ENCODE measurements at regions not wholly inside any gene's neighbourhood (a gene's known extent, or its start where the extent isn't known, plus 50 kb on each side); places are given as distances from the start of the nearest gene placed in this dataset.

GRCh38 chr2:88815282-88815681 lies 123.8 kb downstream of the RPIA start:
- Histone ChIP-seq H3K9me3 (replicated peaks in 1 of 2; ENCODE audit: control insufficient read depth in 1 of 2, insufficient read depth in 1 of 2, low read length in 2 of 2) (peaks cover 14 to 21% of the 10 kb centered on the region in 2 donors), H3K27me3 (ENCODE audit: control insufficient read depth in 2 of 2, insufficient read depth in 2 of 2, low read length in 2 of 2) (no peaks in the 10 kb centered on the region), H3K9ac (ENCODE audit: insufficient read depth, low read length, poor library complexity, severe bottlenecking) (no peak overlapping the region), H3K36me3 (replicated peaks in 1 of 2; ENCODE audit: control insufficient read depth in 1 of 2, insufficient read depth in 2 of 2, low read length in 2 of 2) (no peaks in the 10 kb centered on the region), H3K27ac (ENCODE audit: low read depth in 1 of 2, low read length in 2 of 2) (no peak overlapping the region), H3K79me2 (ENCODE audit: insufficient read depth, low read length) (no peaks in the 10 kb centered on the region), H3K4me1 (ENCODE audit: control insufficient read depth in 1 of 2, insufficient read depth in 2 of 2, low read length in 2 of 2) (no peaks in the 10 kb centered on the region), H3K4me2 (replicated peaks; ENCODE audit: extremely low read depth, low read length, poor library complexity, severe bottlenecking) (no peak overlapping the region), H3K4me3 (replicated peaks in 1 of 3; ENCODE audit: low read depth in 2 of 3, low read length in 3 of 3) (no peak overlapping the region), H4K20me1 (ENCODE audit: insufficient read depth, low read length) (no peaks in the 10 kb centered on the region), H2AFZ (ENCODE audit: insufficient read depth, low read depth, low read length, poor library complexity, severe bottlenecking) (no peak overlapping the region)
- Mint-ChIP-seq H3K36me3 (no peaks in the 10 kb centered on the region), H3K4me3 (no peak overlapping the region), H3K9me3 (peaks cover 21 to 44% (median 26%) of the 10 kb centered on the region in 7 donors), H3K4me1 (peaks cover 6% of the 10 kb centered on the region), H3K27ac (no peak overlapping the region), H3K27me3 (ENCODE audit: low read depth in 3 of 3) (peaks cover 0 to 2% (median 2%) of the 10 kb centered on the region in 3 donors)
- DNase-seq: no peak
- intact Hi-C loops (cut with micrococcal nuclease): no loop called here
- no peak for TF ChIP-seq CTCF (IDR thresholded peaks at IDR 0.05)

- peaks cover 21 to 44% (median 26%) of the 10 kb centered on the region in 7 donors for H3K9me3 Mint-ChIP-seq
- H3K4me3 Mint-ChIP-seq: no peak overlapping the region
Observed at GRCh38 chr2:88815697-88816096, 124.2 kb downstream of the RPIA start.

More at GRCh38 chr2:88815697-88816096, 124.2 kb downstream of the RPIA start:
- no peak overlapping the region for H3K27ac Mint-ChIP-seq
- peaks cover 6% of the 10 kb centered on the region for H3K4me1 Mint-ChIP-seq
- H2AFZ ChIP-seq (ENCODE audit: insufficient read depth, low read depth, low read length, poor library complexity, severe bottlenecking): no peak overlapping the region
- WGBS (ENCODE audit: insufficient coverage): no CpG with 5 or more reads among the region's 2 CpGs
- H3K4me2 ChIP-seq (replicated peaks; ENCODE audit: extremely low read depth, low read length, poor library complexity, severe bottlenecking): no peak overlapping the region
- H3K27me3 ChIP-seq (ENCODE audit: control insufficient read depth in 2 of 2, insufficient read depth in 2 of 2, low read length in 2 of 2): no peaks in the 10 kb centered on the region
- no peak overlapping the region for H3K9ac ChIP-seq (ENCODE audit: insufficient read depth, low read length, poor library complexity, severe bottlenecking)
- no peaks in the 10 kb centered on the region for H3K36me3 Mint-ChIP-seq
- no peak for DNase-seq
- no peaks in the 10 kb centered on the region for H3K36me3 ChIP-seq (replicated peaks in 1 of 2; ENCODE audit: control insufficient read depth in 1 of 2, insufficient read depth in 2 of 2, low read length in 2 of 2)
- peaks cover 14 to 21% of the 10 kb centered on the region in 2 donors for H3K9me3 ChIP-seq (replicated peaks in 1 of 2; ENCODE audit: control insufficient read depth in 1 of 2, insufficient read depth in 1 of 2, low read length in 2 of 2)
- H3K79me2 ChIP-seq (ENCODE audit: insufficient read depth, low read length): no peaks in the 10 kb centered on the region
- H3K4me1 ChIP-seq (ENCODE audit: control insufficient read depth in 1 of 2, insufficient read depth in 2 of 2, low read length in 2 of 2): no peaks in the 10 kb centered on the region
- no peak overlapping the region for H3K4me3 ChIP-seq (replicated peaks in 1 of 3; ENCODE audit: low read depth in 2 of 3, low read length in 3 of 3)
- intact Hi-C loops (cut with micrococcal nuclease): no loop called here
- no peak for TF ChIP-seq CTCF (IDR thresholded peaks at IDR 0.05)
- H3K27ac ChIP-seq (ENCODE audit: low read depth in 1 of 2, low read length in 2 of 2): no peak overlapping the region
- H4K20me1 ChIP-seq (ENCODE audit: insufficient read depth, low read length): no peaks in the 10 kb centered on the region
- peaks cover 0 to 3% (median under 1%) of the 10 kb centered on the region in 3 donors for H3K27me3 Mint-ChIP-seq (ENCODE audit: low read depth in 3 of 3)

Data from CD14-positive monocyte (primary cell).